ENCODE measurements at regions not wholly inside any gene's neighbourhood (a gene's known extent, or its start where the extent isn't known, plus 50 kb on each side); places are given as distances from the start of the nearest gene placed in this dataset.

DNA sequence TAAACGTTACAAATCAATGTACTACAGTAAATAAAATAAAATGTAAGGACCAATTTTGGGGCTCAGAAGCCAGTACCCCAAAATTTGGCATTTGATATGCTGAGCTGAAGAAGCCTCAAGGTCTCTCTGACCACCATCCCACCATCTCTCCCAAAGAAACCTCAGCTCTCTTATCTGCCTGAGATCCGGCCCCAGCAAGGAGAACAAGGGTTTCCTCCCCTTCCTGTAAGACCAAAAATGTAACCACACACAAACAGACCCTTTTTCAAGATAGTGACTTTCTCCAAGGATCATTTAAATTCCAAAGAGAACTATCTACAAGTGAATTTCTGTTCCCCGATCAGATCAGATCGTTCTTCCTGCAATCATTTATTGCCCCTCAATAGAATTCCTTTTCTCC, 68.1 kb upstream of the SLC45A1 start:
- no peak for TF ChIP-seq CTCF (IDR thresholded peaks at IDR 0.05; ENCODE audit: insufficient read depth, low read depth, low read length)
- POLR2A ChIA-PET = no interaction called here
- DNase-seq (ENCODE audit: low read depth) = no peak
- CTCF ChIA-PET = interaction anchor here (1.6 kb wide), 1 partner anchor 65 kb away, joined by 4 read pairs; no protein-coding TSS in a partner anchor
- Histone ChIP-seq H3K4me3 (ENCODE audit: low read depth, low read length) (no peak overlapping the region), H3K36me3 (ENCODE audit: control insufficient read depth, insufficient read depth, low read length) (no peaks in the 10 kb centered on the region), H3K27me3 (ENCODE audit: control insufficient read depth, insufficient read depth, low read length) (no peaks in the 10 kb centered on the region)

DNA sequence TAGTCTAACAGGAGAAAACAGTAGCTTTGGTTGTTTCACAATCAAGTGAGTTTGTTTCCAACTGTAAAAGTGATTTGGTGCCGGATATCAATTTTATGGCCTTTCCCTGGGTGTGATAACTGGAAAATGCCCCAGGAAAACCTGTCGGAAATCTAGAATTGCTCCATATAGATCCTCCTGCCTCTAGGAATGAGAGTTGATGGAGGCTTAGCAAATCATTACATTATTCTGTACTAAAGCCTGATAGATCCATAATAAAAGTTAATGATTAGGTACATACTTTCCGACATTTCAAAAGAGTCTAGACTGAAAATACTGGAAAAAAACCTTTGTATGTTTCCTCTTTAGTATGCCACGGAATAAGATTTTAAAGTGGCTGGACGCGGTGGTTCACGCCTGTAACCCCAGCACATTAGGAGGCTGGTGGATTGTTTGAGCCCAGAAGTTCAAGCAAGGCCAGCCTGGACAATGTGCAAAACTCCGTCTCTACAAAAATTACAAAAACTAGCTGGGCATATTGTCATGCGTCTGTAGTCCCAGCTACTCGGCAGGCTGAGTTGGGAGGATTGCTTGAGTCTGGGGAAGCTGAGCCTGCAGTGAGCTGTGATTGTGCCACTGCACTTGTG, 70.0 kb upstream of the SLC45A1 start:
- TF ChIP-seq CTCF (IDR thresholded peaks at IDR 0.05; ENCODE audit: insufficient read depth, low read depth, low read length) = no peak
- no peak for DNase-seq (ENCODE audit: low read depth)
- Histone ChIP-seq H3K36me3 (ENCODE audit: control insufficient read depth, insufficient read depth, low read length) (no peaks in the 10 kb centered on the region), H3K27me3 (ENCODE audit: control insufficient read depth, insufficient read depth, low read length) (no peaks in the 10 kb centered on the region), H3K4me3 (ENCODE audit: low read depth, low read length) (no peak overlapping the region)
- CTCF ChIA-PET = no interaction called here
- POLR2A ChIA-PET = no interaction called here

DNA sequence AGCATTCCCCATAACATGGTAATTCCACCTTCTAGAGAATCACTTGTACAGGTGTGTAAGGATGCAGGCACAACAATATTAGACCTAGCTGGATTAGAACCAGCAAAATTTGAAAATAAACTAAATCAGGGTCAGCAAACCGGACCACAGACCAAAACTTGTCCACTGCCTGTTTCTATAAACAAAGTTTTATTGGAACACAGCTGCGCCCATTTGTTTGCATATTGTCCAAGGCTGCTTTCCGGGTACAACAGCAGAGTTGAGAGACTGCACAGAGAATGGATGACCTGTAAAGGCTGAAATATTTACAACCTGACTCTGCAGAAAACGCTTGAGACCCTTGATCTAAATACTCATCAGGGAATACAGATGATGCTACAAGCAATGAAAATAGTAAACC, 73.6 kb upstream of the SLC45A1 start:
- Histone ChIP-seq H3K4me3 (ENCODE audit: low read depth, low read length) (no peak overlapping the region), H3K36me3 (ENCODE audit: control insufficient read depth, insufficient read depth, low read length) (no peaks in the 10 kb centered on the region), H3K27me3 (ENCODE audit: control insufficient read depth, insufficient read depth, low read length) (no peaks in the 10 kb centered on the region)
- ChIA-PET CTCF (interaction anchor here (0.6 kb wide), 1 partner anchor 130 kb away, joined by 3 read pairs; no protein-coding TSS in a partner anchor), POLR2A (no interaction called here)
- no peak for DNase-seq (ENCODE audit: low read depth)
- TF ChIP-seq CTCF (IDR thresholded peaks at IDR 0.05; ENCODE audit: insufficient read depth, low read depth, low read length) = no peak

GRCh38 chr1:8242498-8242897, 75.4 kb upstream of the SLC45A1 start:
- CTCF ChIA-PET = no interaction called here
- H3K27me3 ChIP-seq (ENCODE audit: control insufficient read depth, insufficient read depth, low read length) = no peaks in the 10 kb centered on the region
- TF ChIP-seq CTCF (IDR thresholded peaks at IDR 0.05; ENCODE audit: insufficient read depth, low read depth, low read length) = no peak
- no peak overlapping the region for H3K4me3 ChIP-seq (ENCODE audit: low read depth, low read length)
- POLR2A ChIA-PET = no interaction called here
- H3K36me3 ChIP-seq (ENCODE audit: control insufficient read depth, insufficient read depth, low read length) = no peaks in the 10 kb centered on the region
- no peak for DNase-seq (ENCODE audit: low read depth)

DNA sequence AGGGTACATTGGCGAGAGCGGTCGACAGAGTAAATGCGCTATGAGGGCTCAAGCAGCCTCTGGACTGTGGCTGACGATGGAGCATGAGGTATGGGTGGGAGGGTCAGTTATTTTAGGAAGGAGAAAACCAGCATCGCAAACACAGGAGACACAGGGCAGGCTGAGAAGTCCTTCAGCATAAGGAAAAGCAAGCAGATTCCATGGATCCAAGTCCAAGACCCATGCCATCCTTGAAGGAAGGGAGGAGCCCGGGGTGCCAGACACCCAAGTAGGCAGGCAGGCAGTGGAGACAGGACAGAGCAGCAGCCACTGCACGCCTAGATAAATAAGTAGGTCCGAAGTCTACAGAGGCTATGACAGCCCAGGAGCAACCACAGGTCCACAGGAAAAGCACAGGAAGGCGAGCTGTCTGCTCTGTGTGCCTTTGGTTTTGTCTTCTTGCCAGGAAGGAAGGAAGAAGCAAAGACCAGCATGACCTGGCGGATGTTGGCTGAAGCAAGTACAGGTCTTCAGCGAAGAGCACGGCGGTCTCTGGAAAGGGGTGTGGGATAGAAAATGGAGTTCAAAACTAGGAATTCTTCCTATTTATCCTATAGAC, 76.4 kb upstream of the SLC45A1 start:
- H3K27me3 ChIP-seq (ENCODE audit: control insufficient read depth, insufficient read depth, low read length) = no peaks in the 10 kb centered on the region
- no peaks in the 10 kb centered on the region for H3K36me3 ChIP-seq (ENCODE audit: control insufficient read depth, insufficient read depth, low read length)
- no peak overlapping the region for H3K4me3 ChIP-seq (ENCODE audit: low read depth, low read length)
- CTCF ChIA-PET = no interaction called here
- TF ChIP-seq CTCF (IDR thresholded peaks at IDR 0.05; ENCODE audit: insufficient read depth, low read depth, low read length) = no peak
- DNase-seq (ENCODE audit: low read depth) = no peak
- POLR2A ChIA-PET = no interaction called here
